Stomach (tissue), 4 donors: ENCODE measurements at regions not wholly inside any gene's neighbourhood (a gene's known extent, or its start where the extent isn't known, plus 50 kb on each side); places are given as distances from the start of the nearest gene placed in this dataset.

Experiments used
- EP300 ChIP-seq: sonication (generic); formaldehyde crosslinking; IDR thresholded peaks from one replicate; pipeline ENCODE4 v1.6.1; 2017; ENCODE audit warnings: antibody characterized with exemption
- POLR2A ChIP-seq, 4 donors: fragments of 450-650 bp; IDR thresholded peaks; one replicate each; pipeline ENCODE4 v1.6.1; 2016; ENCODE audit warnings: antibody characterized with exemption in 4 of 4, control low read depth in 2 of 4, mild to moderate bottlenecking in 1 of 4, moderate library complexity in 1 of 4
- POLR2AphosphoS5 ChIP-seq, 3 donors: sonication (generic); formaldehyde crosslinking; IDR thresholded peaks; one replicate each; pipeline ENCODE4 v1.6.1; 2016; ENCODE audit warnings: antibody characterized with exemption in 3 of 3
- TF ChIP-seq, protein P1 (sequence below), 7 experiments: fragments of 450-650 bp in 4 of 7; fragments of 200-600 bp in 3 of 7; sonication (generic) in 3 of 7; IDR thresholded peaks; one replicate each; pipeline ENCODE4 v1.5.1; 2016 to 2019; ENCODE audit warnings: antibody characterized with exemption in 7 of 7, control low read depth in 2 of 7, mild to moderate bottlenecking in 1 of 7

DNA sequence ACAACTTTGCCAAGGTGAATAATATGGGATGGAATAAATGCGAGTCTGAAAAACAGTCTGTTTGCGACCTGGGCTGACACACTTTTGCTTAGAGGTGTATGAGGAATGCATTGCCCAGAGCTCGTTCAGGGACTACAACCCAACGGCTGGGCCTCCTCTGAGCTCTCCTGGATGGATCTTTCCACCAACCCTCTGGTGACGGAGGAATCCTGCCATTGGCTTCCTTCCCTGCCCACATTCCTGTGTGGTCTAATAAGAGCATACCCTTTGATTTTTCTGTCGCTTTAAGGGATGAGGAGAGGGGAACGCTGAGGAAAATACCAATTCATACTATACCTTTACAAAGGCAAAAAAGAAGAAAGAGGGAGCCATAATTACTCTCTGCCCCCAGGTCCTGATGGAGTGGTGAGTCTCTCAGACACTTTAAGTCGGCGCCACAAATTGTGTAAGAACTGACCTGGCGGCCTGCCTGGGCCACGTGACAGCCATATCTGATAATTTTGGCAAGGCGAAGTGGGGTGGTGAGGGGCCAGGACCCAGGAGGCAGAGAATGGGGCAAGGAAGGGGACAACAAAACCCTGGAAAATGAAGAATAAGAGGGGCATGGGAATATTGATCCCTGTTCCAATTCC is 265.2 kb upstream of the MSX2 start:
- TF ChIP-seq, protein P1, sequence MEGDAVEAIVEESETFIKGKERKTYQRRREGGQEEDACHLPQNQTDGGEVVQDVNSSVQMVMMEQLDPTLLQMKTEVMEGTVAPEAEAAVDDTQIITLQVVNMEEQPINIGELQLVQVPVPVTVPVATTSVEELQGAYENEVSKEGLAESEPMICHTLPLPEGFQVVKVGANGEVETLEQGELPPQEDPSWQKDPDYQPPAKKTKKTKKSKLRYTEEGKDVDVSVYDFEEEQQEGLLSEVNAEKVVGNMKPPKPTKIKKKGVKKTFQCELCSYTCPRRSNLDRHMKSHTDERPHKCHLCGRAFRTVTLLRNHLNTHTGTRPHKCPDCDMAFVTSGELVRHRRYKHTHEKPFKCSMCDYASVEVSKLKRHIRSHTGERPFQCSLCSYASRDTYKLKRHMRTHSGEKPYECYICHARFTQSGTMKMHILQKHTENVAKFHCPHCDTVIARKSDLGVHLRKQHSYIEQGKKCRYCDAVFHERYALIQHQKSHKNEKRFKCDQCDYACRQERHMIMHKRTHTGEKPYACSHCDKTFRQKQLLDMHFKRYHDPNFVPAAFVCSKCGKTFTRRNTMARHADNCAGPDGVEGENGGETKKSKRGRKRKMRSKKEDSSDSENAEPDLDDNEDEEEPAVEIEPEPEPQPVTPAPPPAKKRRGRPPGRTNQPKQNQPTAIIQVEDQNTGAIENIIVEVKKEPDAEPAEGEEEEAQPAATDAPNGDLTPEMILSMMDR (IDR thresholded peaks at IDR 0.05): no peak
- TF ChIP-seq POLR2AphosphoS5 (IDR thresholded peaks at IDR 0.05) (no peak), POLR2A (IDR thresholded peaks at IDR 0.05) (no peak), EP300 (no peak)
